ENCODE measurements at regions not wholly inside any gene's neighbourhood (a gene's known extent, or its start where the extent isn't known, plus 50 kb on each side); places are given as distances from the start of the nearest gene placed in this dataset.

DNA sequence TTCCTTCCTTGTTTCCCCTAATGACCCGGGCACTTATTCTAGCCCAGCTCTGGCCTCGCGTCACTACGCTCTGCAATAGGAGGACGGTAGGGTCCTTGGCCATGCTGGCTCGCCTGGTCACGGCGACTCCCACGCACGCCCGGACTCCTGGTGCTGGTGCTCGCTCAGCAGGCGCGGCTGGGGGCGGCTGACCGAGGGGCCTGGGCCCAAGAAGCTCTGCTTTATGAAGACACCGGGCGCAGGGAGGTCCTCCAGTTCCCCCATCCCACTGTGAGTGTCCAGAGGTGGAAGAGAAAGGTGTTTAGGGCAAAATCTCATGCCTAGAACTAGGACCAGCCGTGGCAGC is 54.2 kb upstream of the ZNF32 start:
- TF ChIP-seq, protein P1, sequence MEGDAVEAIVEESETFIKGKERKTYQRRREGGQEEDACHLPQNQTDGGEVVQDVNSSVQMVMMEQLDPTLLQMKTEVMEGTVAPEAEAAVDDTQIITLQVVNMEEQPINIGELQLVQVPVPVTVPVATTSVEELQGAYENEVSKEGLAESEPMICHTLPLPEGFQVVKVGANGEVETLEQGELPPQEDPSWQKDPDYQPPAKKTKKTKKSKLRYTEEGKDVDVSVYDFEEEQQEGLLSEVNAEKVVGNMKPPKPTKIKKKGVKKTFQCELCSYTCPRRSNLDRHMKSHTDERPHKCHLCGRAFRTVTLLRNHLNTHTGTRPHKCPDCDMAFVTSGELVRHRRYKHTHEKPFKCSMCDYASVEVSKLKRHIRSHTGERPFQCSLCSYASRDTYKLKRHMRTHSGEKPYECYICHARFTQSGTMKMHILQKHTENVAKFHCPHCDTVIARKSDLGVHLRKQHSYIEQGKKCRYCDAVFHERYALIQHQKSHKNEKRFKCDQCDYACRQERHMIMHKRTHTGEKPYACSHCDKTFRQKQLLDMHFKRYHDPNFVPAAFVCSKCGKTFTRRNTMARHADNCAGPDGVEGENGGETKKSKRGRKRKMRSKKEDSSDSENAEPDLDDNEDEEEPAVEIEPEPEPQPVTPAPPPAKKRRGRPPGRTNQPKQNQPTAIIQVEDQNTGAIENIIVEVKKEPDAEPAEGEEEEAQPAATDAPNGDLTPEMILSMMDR (IDR thresholded peaks at IDR 0.05) = no peak
- H3K27me3 ChIP-seq = no peaks in the 10 kb centered on the region
- H3K9me3 ChIP-seq = no peaks in the 10 kb centered on the region
- no peaks in the 10 kb centered on the region for H3K4me1 ChIP-seq
- no peaks in the 10 kb centered on the region for H3K36me3 ChIP-seq
- no peak overlapping the region for H3K4me3 ChIP-seq
- no peak overlapping the region for H3K27ac ChIP-seq
- no peak for DNase-seq
- H3K9ac ChIP-seq (ENCODE audit: low read depth in 2 of 2, low read length in 2 of 2) = no peak overlapping the region
- intact Hi-C loops (cut with DNase I) = no loop called here

- Histone ChIP-seq H3K4me1 (no peaks in the 10 kb centered on the region), H3K27me3 (no peaks in the 10 kb centered on the region), H3K4me3 (no peak overlapping the region), H3K9ac (ENCODE audit: low read depth in 2 of 2, low read length in 2 of 2) (no peak overlapping the region), H3K9me3 (no peaks in the 10 kb centered on the region), H3K27ac (no peak overlapping the region), H3K36me3 (no peaks in the 10 kb centered on the region)
- TF ChIP-seq, protein P1 (IDR thresholded peaks at IDR 0.05) = no peak
- intact Hi-C loops (cut with DNase I) = no loop called here
- DNase-seq = no peak
Measured at GRCh38 chr10:43702213-43702935, 53.7 kb upstream of the ZNF32 start.

- intact Hi-C loops (cut with DNase I) = no loop called here
- Histone ChIP-seq H3K9ac (ENCODE audit: low read depth in 2 of 2, low read length in 2 of 2) (no peak overlapping the region), H3K27me3 (no peaks in the 10 kb centered on the region), H3K4me1 (no peaks in the 10 kb centered on the region), H3K9me3 (no peaks in the 10 kb centered on the region), H3K36me3 (no peaks in the 10 kb centered on the region), H3K4me3 (no peak overlapping the region), H3K27ac (no peak overlapping the region)
- TF ChIP-seq, protein P1 (IDR thresholded peaks at IDR 0.05) = no peak
- no peak for DNase-seq
Measured at GRCh38 chr10:43701295-43701694, 52.6 kb upstream of the ZNF32 start.

GRCh38 chr10:43700306-43700705 is 51.6 kb upstream of the ZNF32 start:
- H3K9me3 ChIP-seq = no peaks in the 10 kb centered on the region
- no peak overlapping the region for H3K27ac ChIP-seq
- H3K4me3 ChIP-seq = no peak overlapping the region
- no peak for DNase-seq
- H3K36me3 ChIP-seq = no peaks in the 10 kb centered on the region
- no peaks in the 10 kb centered on the region for H3K4me1 ChIP-seq
- intact Hi-C loops (cut with DNase I) = no loop called here
- TF ChIP-seq, protein P1 (IDR thresholded peaks at IDR 0.05) = no peak
- H3K27me3 ChIP-seq = no peaks in the 10 kb centered on the region
- H3K9ac ChIP-seq (ENCODE audit: low read depth in 2 of 2, low read length in 2 of 2) = no peak overlapping the region

GRCh38 chr10:43699516-43699915 is 50.8 kb upstream of the ZNF32 start:
- no peaks in the 10 kb centered on the region for H3K9me3 ChIP-seq
- no peak overlapping the region for H3K4me3 ChIP-seq
- no peaks in the 10 kb centered on the region for H3K27me3 ChIP-seq
- no peaks in the 10 kb centered on the region for H3K36me3 ChIP-seq
- H3K27ac ChIP-seq = no peak overlapping the region
- H3K4me1 ChIP-seq = no peaks in the 10 kb centered on the region
- TF ChIP-seq, protein P1 (IDR thresholded peaks at IDR 0.05) = no peak
- intact Hi-C loops (cut with DNase I) = loop anchor here (10.0 kb wide), 1 partner anchor 325 kb away; no protein-coding TSS in a partner anchor
- H3K9ac ChIP-seq (ENCODE audit: low read depth in 2 of 2, low read length in 2 of 2) = no peak overlapping the region
- no peak for DNase-seq
